Muscle layer of colon (tissue), 2 donors: ENCODE measurements at regions not wholly inside any gene's neighbourhood (a gene's known extent, or its start where the extent isn't known, plus 50 kb on each side); places are given as distances from the start of the nearest gene placed in this dataset.

Experiments used
- H3K27ac ChIP-seq: one replicate; pipeline ENCODE4 v1.7.0; 2013; ENCODE audit warnings: low read depth, mild to moderate bottlenecking, low read length, moderate library complexity
- H3K27me3 ChIP-seq, 2 donors: one replicate each; pipeline ENCODE4 v1.7.0; 2013; ENCODE audit warnings: low read length in 2 of 2, mild to moderate bottlenecking in 2 of 2; ENCODE audit not compliant: insufficient read depth in 2 of 2, control insufficient read depth in 1 of 2
- H3K36me3 ChIP-seq: one replicate; pipeline ENCODE4 v1.7.0; 2013; ENCODE audit warnings: mild to moderate bottlenecking, low read length; ENCODE audit not compliant: insufficient read depth
- H3K4me1 ChIP-seq: one replicate; pipeline ENCODE4 v1.7.0; 2013; ENCODE audit warnings: mild to moderate bottlenecking, low read length; ENCODE audit not compliant: insufficient read depth
- H3K4me3 ChIP-seq, 2 donors: one replicate each; pipeline ENCODE4 v1.7.0; 2013; ENCODE audit warnings: low read length in 2 of 2, low read depth in 1 of 2, mild to moderate bottlenecking in 1 of 2, moderate library complexity in 1 of 2
- H3K9ac ChIP-seq: one replicate; pipeline ENCODE4 v1.7.0; 2013; ENCODE audit warnings: low read length
- H3K9me3 ChIP-seq: one replicate; pipeline ENCODE4 v1.7.0; 2013; ENCODE audit warnings: mild to moderate bottlenecking, low read length
- donor health status: abdominal sarcoma.
- donor health status: Adenocarcinoma of cecum.

DNA sequence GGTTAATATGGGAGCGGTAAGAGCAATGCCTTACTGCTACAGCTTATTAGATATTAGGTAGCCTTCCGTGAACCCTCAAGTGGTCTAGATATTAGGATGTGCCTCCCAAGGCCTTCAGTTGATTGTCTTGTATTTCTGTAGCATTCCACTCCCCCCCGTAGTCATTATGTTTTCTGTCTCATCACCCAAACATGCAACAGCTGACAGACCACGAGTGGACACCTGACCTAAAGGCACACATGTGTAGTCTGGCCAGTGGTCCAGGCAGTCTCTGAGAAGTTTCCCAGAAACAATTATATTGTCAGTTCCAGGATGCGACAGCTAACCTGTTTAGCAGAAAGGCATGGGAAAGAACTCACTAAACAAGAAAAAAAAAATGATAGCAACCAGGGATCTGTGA, 1000.9 kb downstream of the AGBL1 start:
- no peaks in the 10 kb centered on the region for H3K36me3 ChIP-seq
- no peaks in the 10 kb centered on the region for H3K9me3 ChIP-seq
- H3K27ac ChIP-seq = no peak overlapping the region
- no peak overlapping the region for H3K9ac ChIP-seq
- no peak overlapping the region for H3K4me3 ChIP-seq
- no peaks in the 10 kb centered on the region for H3K4me1 ChIP-seq
- no peaks in the 10 kb centered on the region for H3K27me3 ChIP-seq
